NCI-H146 (cell line): ENCODE measurements at regions not wholly inside any gene's neighbourhood (a gene's known extent, or its start where the extent isn't known, plus 50 kb on each side); places are given as distances from the start of the nearest gene placed in this dataset.
"Not testable (repeated sequence)": the region's sequence is repeated elsewhere in the genome, so short reads cannot be mapped to it uniquely, and the experiment has no call there.

Experiments
- DNase-seq: peaks from one replicate; lab custom pipeline; 2025; lab: John Stamatoyannopoulos, UW

DNA sequence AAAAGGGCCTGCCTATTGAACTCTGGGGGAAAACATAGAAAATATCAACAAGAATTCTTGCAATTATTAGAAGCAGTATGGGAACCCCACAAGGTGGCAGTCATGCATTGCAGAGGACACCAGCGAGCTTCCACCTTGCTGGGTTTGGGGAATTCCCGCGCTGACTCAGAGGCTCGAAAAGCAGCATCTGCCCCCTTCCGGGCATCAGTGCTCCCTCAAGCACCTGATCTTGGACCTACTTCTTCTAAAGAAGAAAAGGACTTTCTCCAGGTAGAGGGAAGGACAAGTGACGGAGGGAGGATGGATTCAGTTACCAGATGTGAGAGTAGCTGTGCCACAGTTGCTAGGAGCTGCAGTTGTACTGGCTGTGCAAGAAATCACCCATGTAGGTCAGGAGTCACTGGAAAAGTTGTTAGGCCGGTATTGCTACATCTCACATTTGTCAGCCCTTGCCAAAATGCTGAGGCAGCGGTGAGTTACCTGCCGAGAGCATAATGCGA is 415.7 kb downstream of the DIRAS2 start:
- peak; percentile 73 for DNase-seq

GRCh38 chr9:90233081-90233480 is 409.5 kb downstream of the DIRAS2 start:
- DNase-seq: not testable (repeated sequence)

DNA sequence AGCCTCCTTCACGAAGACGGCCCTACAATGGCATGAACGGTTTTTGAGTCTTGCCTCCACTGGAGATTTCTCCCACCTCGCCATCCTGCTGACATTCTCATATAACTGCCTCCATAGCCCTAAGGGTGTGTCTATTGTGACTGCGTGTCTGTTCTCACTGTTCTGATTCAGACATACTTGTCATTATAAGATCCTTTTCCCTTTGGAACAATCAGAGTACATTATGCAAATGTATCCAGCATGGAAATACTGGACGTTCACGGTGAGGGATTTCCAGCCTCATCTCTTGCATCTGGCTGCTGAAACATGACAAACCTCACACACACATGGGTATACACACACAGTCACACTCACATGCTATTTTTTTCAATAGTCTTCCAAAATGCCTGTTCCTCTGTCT is 402.1 kb downstream of the DIRAS2 start:
- no peak for DNase-seq

DNA sequence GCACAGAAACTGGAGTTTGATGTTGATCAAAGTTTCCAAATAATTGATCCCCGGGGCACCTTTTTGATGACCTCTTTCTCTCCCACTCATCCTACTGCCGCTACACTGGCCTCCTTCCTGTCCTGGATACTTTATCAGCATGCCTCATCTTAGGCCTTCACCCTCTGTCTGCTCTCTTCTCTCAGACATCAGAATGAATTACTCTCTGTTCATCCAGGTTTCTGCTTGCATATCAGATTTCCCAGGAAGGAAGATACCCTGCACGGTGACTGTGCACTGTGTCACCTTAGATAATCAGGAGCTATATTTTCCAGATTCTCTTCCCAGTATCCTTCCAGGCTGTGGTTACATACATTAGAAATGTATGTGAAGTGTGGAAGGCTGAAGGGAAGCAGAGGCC is 397.0 kb downstream of the DIRAS2 start:
- no peak for DNase-seq

DNA sequence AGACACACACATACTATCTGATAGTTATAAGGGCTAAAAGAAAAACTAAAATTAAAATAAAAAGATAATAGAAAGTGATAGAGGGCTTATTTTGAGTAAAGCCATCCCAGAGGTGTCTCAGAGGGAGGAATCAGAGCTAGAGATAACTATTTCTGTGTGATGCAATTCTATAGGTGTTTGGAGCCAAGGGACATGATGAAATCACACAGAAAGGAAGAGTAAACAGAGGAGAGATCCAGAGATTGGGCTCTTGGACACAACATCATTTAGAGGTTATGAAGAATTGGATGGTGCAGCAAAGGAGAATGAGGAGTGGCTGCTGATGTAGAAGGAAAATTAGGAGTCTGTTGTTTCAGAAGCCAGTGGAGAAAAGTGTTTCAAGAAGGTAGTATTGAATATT is 393.5 kb downstream of the DIRAS2 start:
- DNase-seq: no peak

- no peak for DNase-seq
Observed at GRCh38 chr9:90251316-90251715, 391.3 kb downstream of the DIRAS2 start.

GRCh38 chr9:90256345-90256744 is 386.3 kb downstream of the DIRAS2 start:
- DNase-seq: no peak

DNA sequence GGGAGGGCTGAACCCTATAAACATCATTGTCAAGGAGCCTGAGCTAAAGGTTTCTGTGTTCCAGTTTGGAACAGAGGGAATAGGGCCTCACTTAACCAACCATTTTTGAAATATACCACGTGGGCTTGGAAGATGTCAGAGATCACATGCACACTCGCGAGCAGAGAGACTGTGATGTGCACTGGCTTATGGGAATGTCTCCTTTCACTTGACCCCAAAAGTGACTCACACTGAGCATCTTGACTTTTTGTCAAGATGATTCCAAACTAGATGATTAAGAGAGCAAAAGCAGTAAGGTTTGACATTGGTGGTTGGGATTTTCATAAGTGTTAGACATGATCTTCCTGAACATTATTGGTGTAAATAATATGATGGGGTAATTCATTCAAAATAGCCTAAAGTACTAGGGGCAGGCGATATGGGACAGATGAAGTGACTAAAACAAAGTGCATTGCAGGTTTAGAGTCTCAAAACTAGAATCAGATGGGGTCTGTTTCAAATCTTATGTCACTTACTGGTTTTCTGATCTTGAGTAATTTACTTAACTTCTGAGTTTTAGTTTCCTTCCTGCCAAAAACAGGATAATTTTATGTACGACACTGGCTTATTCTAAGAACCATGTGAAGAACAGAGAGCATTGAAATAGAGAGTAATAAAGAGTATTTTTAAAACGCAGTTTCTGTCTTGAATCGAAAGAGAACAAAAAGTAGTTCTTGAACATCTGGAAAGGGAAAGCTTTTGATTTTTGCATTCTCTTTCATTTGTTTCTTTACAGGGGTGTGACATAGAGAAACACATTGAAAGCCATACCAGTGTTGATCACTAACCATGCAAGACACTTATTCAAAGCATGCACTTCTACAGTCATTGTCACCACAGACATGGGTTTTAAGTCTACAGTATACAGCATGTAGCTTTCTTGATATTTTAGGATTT is 383.0 kb downstream of the DIRAS2 start:
- no peak for DNase-seq

- DNase-seq: no peak
Observed at GRCh38 chr9:90261698-90262097, 380.9 kb downstream of the DIRAS2 start.

GRCh38 chr9:90268613-90269012 is 374.0 kb downstream of the DIRAS2 start:
- no peak for DNase-seq

DNA sequence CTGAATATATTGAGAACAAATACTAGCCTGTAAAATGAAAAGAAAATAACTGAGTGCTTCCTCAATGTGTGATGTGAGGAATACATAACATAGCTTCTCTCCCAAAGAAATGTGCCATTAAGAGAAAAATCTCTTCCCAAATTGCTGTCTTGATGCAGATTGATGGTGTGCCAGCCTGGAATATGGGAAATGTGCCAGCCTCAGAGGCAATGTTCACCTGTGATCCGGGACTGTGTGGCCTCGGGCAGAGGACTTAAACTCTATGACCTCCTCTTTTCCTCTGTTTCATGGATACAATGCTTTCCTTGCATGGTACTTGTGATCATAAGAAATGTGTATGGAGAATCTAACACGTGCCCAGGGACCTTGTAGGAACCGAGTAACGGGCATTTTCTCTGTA is 370.9 kb downstream of the DIRAS2 start:
- no peak for DNase-seq

DNA sequence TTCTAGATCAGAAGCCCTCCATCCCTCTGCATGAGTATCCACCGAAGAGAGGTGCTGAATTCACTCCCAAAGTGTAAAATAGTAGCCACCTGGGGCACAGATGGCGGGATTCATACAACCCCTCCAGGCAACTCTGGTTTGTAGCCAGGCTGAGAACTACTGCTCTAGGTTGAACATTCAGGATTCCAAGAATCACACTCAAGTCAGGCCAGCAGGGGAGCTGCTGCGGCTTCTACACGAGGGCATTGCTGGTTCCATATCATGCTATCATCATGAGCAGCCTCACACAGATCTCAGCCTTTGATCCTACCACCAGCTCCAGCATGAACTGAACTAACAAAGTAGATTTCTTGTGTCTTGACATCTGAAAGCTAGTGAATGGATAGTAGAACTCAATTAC is 367.9 kb downstream of the DIRAS2 start:
- no peak for DNase-seq

DNA sequence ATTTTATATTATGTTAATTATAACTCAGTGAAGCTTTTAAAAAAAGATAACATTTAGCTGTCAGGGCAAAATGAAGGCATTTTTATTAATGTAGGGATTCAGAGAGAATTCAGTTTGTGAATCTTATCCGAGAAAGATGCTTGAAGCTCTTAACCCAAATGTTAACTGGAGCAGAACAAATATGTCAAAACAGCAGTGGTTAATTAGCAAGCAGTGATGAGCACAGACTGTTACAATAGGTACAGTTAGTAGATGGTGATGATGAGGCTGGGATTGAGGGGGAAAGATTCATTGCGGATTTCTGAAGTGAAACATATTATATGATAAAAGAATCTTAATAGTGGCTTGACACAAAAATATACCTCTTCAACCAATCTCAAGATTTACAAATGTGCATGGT is 356.7 kb downstream of the DIRAS2 start:
- DNase-seq: no peak

- peak; percentile 28 for DNase-seq
Observed at GRCh38 chr9:90287567-90288274, 354.9 kb downstream of the DIRAS2 start.

- DNase-seq: no peak
Observed at GRCh38 chr9:90288275-90288639, 354.4 kb downstream of the DIRAS2 start.

DNA sequence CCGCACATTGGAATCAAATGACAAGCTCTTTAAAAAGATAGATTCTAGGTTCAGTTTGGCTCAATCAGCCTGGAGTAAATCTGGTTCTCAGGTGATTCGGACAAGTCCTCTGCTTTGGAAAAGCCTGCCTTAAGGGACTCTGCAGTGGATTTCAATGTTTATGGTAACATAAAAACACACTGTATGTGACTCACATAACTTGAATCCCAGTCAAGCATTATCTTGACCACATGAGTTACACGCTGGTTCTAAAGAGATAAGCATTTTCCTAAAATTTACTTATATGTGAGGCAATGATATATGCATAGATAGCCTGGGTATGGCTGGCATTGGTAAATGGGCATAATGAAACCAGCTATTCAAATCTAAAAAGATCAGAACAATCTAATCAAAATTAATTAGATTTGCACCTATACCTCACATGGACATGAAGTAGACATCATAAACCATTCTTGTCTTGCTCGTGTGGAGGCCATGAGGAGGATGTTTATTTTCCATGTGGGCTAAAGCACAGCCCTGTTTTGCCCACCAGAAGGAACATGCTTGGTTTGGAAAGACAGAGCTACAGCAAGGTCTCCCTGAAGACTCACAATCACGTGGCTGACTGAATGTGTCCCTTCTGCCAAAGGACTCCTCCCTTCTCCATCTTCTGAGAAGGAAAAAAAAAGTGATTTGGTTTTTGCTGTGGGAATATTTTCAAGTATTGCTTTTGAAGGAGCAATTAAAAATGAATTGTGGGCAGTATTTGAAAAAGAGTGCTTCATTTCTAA is 351.7 kb downstream of the DIRAS2 start:
- no peak for DNase-seq

- DNase-seq: no peak
Observed at GRCh38 chr9:90296539-90296938, 346.1 kb downstream of the DIRAS2 start.

DNA sequence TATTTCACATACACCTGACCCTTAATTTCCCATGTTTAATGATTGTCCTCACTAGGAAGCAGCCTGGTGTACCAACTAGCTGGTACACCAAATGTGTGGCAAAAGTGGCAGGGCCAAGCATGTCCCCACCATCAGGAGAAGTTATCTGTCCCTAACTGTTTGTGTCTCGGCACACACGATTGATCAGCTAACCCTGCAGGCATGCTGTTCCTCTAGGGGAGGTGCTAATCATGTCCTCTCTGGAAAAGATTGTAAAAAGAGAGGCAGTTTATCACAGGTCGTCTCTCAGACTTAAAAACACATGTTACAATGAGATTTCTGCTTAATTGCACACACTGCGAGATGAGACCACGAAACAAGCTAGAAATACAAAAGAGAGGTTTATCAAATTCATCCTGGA is 342.7 kb downstream of the DIRAS2 start:
- peak; percentile 21 for DNase-seq

DNA sequence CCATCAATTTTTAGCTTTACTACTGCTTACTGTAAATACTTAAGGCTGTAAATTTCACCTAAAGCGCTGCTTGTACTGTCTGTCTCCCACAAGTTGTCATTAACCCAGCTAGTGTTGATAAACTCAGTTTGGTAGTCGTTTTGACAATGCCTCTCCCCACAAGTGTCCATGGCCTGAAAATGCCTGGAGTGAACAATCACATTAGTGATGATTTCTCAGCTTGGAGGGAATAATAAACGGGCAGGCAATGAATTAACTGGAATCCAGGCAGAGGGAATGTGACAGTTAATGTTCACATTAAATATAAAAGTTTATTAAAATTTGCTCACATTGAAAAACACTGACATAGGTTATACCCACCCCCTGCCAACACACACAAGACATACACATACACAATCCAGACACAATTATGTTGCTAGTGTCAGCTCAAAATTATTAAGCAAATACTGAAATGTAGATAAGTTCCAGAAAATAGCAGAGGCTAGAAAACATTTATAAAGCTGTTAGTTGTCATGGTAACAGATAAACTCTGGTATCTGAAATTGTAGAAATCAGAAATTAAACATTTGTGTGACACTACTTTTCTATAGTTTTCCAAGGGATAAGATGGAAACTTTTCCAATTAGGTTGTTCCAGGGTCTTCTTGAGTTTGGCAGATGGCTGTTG is 341.9 kb downstream of the DIRAS2 start:
- DNase-seq: no peak

DNA sequence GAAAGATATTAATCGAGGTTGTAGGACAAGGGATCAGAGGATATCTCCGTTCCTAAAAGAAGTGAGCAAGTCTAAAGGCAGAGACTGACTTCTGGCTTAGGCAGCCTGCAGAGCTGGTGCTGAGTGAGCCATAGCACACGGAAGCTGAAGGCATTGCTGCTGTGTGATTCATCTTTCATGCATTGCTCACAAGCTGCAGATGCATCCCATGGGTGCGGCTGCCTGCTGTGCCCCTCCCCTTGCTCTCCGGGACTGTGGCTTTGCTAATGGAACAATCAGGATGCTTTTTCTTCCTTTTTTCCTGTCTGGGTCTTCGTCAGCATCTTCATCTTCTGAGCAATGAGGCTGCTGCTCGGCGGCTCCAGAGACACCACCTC is 341.4 kb downstream of the DIRAS2 start:
- peak; percentile 47 for DNase-seq

GRCh38 chr9:90303655-90304054 is 339.0 kb downstream of the DIRAS2 start:
- DNase-seq: no peak

- no peak for DNase-seq
Observed at GRCh38 chr9:90306158-90306557, 336.5 kb downstream of the DIRAS2 start.
